HG03175 (cell line): ENCODE measurements at regions not wholly inside any gene's neighbourhood (a gene's known extent, or its start where the extent isn't known, plus 50 kb on each side); places are given as distances from the start of the nearest gene placed in this dataset.
"Not testable (repeated sequence)": the region's sequence is repeated elsewhere in the genome, so short reads cannot be mapped to it uniquely, and the experiment has no call there.

Experiments used
- ATAC-seq: cut with Tn5 transposase; IDR thresholded peaks from one replicate; pipeline ENCODE4 v1.9.1; 2021; ENCODE audit warnings: mild to moderate bottlenecking, moderate library complexity; ENCODE audit not compliant: unreplicated experiment

GRCh38 chr6:27132532-27133280 is 114.8 kb upstream of the PRSS16 start:
- peak; percentile 81 for ATAC-seq

GRCh38 chr6:27133281-27134227 is 113.9 kb upstream of the PRSS16 start:
- peak; percentile 19 for ATAC-seq

- no peak for ATAC-seq
These were observed 112.3 kb upstream of the PRSS16 start for GRCh38 chr6:27135087-27135657.

GRCh38 chr6:27136077-27136644 is 111.3 kb upstream of the PRSS16 start:
- ATAC-seq, result no peak

GRCh38 chr6:27136978-27137814 is 110.3 kb upstream of the PRSS16 start:
- no peak for ATAC-seq

- ATAC-seq, result no peak
These were observed 109.1 kb upstream of the PRSS16 start for GRCh38 chr6:27138406-27138805.

- peak; percentile 60 for ATAC-seq
These were observed 108.4 kb upstream of the PRSS16 start for GRCh38 chr6:27138837-27139755.

GRCh38 chr6:27139756-27140579 is 107.5 kb upstream of the PRSS16 start:
- peak; percentile 16 for ATAC-seq

GRCh38 chr6:27140999-27141528 is 106.4 kb upstream of the PRSS16 start:
- no peak for ATAC-seq

- ATAC-seq, result no peak
These were observed 105.9 kb upstream of the PRSS16 start for GRCh38 chr6:27141529-27142015.

- not testable (repeated sequence) for ATAC-seq
These were observed 104.5 kb upstream of the PRSS16 start for GRCh38 chr6:27143020-27143388.

- ATAC-seq, result no peak
These were observed 104.0 kb upstream of the PRSS16 start for GRCh38 chr6:27143474-27144026.

GRCh38 chr6:27144740-27145079 is 102.8 kb upstream of the PRSS16 start:
- no peak for ATAC-seq

- ATAC-seq, result peak; percentile 33
These were observed 101.6 kb upstream of the PRSS16 start for GRCh38 chr6:27145731-27146455.

- ATAC-seq, result not testable (repeated sequence)
These were observed 101.1 kb upstream of the PRSS16 start for GRCh38 chr6:27146456-27146705.

- ATAC-seq, result peak; percentile 79
These were observed 100.6 kb upstream of the PRSS16 start for GRCh38 chr6:27146706-27147505.

- ATAC-seq, result no peak
These were observed 99.1 kb upstream of the PRSS16 start for GRCh38 chr6:27148404-27148795.
